Retina (tissue), 1 donor: ENCODE measurements at regions not wholly inside any gene's neighbourhood (a gene's known extent, or its start where the extent isn't known, plus 50 kb on each side); places are given as distances from the start of the nearest gene placed in this dataset.
A peak's percentile ranks its signal among the peaks of the same experiment; 100 is the strongest.
"Not testable (repeated sequence)": the region's sequence is repeated elsewhere in the genome, so short reads cannot be mapped to it uniquely, and the experiment has no call there.

ENCODE experiments used
- DNase-seq: peaks from one replicate; pipeline ENCODE4 v3.0.0-alpha.2; 2016

DNA sequence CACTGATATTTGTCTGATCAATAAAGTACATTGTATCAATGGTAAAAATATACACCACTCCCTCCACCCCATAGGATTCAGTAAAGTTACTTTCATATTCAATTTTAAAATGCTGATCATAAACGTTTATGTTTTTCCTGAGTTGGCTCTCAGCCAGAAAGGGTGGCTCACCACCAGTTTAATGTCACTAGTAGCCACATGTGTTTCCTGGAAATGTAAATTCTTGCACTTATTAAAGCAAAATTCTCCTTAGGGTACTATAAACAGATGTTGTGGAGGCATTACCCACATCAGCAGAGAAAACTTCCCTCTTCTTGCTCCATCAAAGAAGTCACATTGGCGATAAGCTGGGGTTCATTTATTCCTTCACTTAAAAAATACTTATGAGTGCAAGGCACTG, 210.3 kb downstream of the SREK1 start:
- no peak for DNase-seq

GRCh38 chr5:66356011-66356565, 212.0 kb downstream of the SREK1 start:
- no peak for DNase-seq

DNA sequence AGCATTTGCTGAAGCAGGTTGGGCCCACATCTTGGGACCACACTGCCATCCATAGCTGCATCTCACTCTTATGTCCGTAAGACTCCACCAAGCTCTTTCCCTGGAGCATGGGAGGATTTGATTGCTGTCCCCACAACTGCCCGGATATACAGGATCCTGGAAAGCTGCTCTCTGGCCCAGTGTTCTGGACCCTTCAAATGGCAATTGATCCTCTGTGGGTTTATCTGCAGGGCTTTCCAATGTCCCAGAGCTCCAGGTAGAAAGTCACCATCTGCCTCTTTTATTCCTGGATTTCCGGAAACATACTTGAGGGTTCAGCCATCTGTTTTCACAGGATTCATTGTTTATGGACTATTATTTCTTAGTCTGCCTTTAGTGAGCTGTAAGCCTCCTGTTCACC, 214.6 kb downstream of the SREK1 start:
- no peak for DNase-seq

GRCh38 chr5:66361070-66361469, 217.0 kb downstream of the SREK1 start:
- no peak for DNase-seq

DNA sequence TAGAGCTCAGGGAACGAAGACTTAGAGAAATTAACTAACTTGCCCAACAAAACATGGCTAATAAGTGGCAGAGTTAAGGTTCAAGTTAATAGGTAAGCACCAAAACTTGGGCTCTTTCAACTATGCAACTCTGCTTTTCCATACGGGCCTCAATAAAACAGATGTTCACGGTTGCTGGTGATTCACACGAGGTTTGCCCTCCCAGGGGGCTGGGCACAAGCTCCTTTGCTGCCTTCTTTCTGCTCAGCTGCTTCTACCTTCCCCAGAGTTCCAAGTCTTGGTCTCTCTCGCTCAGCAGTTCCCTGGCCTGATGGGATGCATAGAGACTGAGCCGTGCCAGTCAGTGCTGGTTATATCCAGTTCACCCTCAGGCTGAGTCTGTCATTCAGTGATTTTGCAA, 217.9 kb downstream of the SREK1 start:
- DNase-seq: no peak

- DNase-seq: no peak
Observed at GRCh38 chr5:66362687-66363086, 218.6 kb downstream of the SREK1 start.

GRCh38 chr5:66363097-66363496, 219.0 kb downstream of the SREK1 start:
- DNase-seq: no peak

GRCh38 chr5:66364186-66364585, 220.1 kb downstream of the SREK1 start:
- DNase-seq: no peak

DNA sequence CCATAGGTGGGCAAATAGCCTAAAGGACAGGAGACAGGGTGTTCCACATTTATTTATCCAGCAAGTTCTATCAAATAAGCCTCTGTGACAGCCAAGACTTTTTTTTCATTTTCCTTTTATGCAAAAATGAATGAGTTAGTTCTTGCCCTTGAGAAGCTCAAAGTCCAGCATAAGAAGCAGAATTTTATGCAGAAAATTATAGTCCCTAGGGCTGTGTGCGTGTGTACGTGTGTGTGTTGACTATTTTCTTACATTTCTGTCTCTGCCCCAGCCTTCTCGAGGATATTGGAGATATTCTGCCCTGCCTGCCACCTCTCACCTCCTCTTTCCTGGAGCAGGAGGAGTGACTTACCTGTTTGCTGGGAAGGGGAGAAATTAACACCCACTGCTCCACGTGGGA, 221.9 kb downstream of the SREK1 start:
- no peak for DNase-seq

- DNase-seq: no peak
Observed at GRCh38 chr5:66367814-66368541, 223.9 kb downstream of the SREK1 start.

DNA sequence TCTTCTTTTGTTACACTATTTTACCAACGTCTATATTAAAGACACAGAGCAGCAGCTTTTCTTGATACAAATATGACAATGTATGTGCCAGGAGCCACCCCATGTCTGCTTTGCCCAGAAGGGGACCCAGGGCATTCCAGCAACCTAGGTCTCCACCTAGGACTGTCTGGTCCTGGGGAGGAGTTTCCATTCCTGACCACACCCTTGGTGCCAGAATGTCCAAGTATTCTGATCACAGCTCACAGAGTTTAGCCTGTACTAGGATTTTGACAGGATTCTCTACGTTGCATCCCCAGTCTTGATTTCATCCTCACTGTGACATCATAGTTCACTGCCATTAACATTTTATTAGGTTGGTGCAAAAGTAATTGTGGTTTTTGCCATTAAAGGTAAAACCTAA, 224.7 kb downstream of the SREK1 start:
- DNase-seq: no peak

- DNase-seq: no peak
Observed at GRCh38 chr5:66377747-66378146, 218.4 kb upstream of the MAST4 start.

DNA sequence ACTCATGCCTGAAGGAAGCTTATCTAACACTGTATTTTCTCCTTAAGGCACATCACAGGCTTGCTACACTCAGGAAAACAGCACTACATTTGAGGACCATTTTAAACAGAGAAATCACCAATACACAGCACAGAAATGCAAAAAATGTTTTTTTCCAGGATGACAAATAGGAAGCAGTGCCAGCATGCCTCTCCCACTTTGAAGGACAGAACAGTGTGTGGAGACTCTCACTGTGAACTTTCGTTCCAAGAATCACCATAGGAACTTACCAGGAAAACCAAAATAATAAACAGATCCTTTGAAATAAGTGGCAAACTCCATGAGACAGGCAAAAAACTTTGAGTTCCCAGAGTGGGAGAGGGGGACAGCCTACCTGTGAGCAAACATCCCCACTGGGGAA, 217.8 kb upstream of the MAST4 start:
- no peak for DNase-seq

DNA sequence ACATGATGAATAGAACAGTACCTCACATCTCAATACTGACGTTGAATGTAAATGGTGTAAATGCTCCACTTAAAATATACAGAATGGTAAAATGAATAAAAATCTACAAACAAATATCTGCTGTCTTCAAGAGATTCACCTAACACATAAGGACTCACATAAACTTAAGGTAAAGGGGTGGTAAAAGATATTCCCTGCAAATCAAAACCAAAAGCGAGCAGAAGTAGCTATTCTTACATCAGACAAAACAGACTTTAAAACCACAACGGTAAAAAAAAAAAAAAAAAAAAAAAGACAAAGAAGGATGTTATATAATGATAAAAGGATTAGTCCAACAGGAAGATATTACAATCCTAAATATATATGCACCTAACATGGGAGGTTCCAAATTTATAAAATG, 214.0 kb upstream of the MAST4 start:
- no peak for DNase-seq

DNA sequence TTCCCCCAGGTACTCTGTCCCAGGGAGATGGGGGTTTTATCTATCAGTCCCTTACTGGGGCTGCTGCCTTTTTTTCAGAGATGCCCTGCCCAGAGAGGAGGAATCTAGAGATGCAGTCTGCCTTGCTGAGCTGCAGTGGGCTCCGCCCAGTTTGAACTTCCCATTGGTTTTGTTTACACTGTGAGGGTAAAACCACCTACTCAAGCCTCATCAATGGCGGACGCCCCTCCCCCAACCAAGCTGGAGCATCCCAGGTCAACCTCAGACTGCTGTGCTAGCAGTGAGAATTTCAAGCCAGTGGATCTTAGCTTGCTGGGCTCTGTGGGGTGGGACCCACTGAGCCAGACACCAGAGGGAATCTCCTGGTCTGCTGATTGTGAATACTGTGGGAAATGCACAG, 191.0 kb upstream of the MAST4 start:
- DNase-seq: not testable (repeated sequence)

DNA sequence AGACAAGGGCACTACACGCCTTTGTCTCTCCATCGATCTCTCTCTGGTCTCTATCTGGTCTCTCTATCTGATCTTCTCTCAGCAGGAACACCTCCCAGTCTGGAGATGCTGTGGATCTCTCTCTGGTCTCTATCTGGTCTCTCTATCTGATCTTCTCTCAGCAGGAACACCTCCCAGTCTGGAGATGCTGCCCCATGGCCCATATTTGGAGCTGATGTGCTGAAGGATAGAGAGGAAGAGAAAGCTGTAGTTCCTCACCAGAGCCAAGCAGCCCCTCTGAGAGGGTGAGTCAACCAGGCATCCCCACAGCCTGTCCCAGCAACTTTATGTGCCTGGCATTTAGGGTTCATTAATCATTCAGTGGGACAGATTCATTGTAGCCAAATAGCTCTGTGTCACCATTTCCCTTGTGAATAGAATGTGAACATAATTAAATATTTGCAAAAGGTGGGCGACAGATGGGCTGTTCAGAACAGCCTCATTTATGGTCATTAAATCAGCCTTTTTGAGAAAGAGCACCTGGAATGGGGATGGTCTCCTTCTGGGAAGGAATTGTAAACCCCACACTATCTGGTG, 189.3 kb upstream of the MAST4 start:
- no peak for DNase-seq

- no peak for DNase-seq
Observed at GRCh38 chr5:66407765-66408164, 188.4 kb upstream of the MAST4 start.

DNA sequence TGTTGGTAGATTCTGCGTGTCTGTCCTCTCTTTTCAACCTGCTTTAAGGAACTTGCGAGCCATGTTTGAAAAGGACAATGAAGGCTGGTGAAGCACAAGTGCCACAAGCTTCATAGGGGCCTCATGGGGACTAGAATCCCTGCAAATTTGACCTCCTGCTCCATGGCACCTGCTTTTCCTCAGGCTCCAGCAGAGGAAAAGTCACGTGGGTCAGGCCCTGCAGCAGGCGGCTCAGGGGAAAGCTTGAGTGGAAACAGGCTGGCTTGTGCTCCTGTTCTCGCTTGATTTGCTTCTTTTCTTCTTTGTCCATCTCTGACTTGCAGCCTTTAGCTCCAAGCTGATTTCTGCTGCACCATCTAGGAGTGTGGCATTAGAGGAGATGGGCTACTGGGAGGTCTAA, 187.6 kb upstream of the MAST4 start:
- peak; percentile 59 for DNase-seq

DNA sequence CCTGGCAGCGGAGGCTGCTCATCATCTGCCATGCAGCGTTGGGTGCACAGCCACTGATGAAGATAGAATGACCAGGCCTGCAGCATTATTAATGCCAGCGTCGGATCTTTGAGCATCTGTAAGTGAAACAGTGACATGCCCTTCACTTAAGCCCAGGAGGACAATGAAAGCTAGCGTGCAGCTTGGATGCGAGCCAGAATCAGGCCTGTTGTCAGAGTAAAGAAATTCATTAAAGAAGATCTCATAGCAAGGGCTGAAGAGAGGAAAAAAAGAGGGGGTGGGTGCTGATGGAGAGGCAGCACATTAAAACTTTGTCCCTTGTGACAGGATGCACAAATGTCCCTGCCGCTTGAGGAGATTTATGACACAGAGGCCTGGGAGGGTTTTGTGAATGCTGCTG, 186.1 kb upstream of the MAST4 start:
- DNase-seq: peak; percentile 58

DNA sequence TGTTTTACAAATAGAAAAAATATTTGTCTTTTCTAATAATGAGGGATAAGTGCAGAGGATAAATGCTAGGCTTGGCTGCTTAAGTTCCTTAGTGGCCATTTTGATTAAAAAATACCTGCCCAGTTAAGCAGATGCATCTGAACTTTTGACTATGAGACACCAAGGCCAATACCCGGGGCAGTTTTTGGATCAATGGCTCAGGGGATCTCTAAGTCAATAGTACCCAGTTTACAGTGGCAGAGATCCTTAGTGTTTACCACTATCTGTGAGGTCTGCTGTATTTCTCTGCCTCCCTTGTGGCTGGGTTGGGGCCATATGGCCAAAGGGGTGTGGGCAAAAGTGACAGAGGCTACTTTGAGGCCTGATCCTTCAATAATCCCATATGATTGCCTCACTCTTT, 184.5 kb upstream of the MAST4 start:
- no peak for DNase-seq

DNA sequence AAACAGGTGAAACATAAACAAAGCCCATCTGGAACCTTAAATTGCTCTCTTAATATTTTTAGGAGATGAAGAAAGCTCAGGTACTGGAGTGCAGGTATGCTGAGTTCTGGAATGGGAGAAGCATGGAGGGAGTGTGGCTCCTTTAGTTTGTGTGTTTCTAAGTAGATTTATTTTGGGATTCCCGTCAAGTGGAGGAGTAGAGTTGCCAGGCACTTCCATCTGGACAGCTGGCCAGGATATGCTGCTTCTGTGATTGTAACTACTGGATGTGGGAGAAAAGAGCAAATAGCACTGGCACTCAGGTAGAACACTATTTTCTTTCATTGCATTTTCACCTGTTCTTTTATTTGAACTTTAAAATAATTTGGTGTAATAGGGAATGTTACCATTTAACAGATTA, 182.3 kb upstream of the MAST4 start:
- DNase-seq: no peak

GRCh38 chr5:66415208-66415607, 181.0 kb upstream of the MAST4 start:
- DNase-seq: no peak

DNA sequence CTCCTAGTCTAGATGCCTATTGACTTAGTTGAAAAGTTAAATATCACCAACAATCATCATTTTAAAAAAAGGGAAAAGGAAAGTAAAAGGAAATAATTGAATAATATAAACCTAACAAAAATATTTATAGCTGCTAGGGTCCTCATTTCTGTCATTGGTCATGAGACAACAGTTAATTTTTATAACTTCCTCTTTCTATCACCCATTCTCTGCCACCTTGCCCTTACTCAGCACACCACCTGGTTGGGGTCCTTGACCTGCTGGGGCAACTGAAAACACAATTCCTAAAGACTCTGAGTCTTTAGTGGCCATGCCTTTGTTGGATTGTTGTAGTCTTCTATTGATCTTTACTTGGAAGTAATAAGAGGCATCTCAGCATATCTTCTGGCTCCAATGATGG, 179.5 kb upstream of the MAST4 start:
- no peak for DNase-seq

DNA sequence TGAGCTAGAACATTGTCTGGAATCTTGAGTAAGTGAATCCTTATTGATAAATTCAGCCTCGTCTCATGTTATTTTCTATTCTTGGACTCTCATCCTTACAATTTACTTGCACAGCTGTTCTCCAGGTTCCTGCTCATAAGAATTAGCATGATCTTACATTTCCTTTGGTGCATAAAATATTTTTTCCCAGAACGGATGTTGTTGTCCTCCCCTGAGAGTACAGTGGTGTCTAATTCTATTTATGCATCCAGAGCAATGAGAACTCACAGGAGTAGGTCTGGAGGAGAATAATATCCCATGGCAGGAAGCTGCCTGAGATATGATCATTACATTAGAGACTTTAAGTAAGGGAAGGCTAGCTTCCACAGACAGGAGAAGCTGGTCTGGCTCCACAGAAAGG, 178.4 kb upstream of the MAST4 start:
- no peak for DNase-seq

DNA sequence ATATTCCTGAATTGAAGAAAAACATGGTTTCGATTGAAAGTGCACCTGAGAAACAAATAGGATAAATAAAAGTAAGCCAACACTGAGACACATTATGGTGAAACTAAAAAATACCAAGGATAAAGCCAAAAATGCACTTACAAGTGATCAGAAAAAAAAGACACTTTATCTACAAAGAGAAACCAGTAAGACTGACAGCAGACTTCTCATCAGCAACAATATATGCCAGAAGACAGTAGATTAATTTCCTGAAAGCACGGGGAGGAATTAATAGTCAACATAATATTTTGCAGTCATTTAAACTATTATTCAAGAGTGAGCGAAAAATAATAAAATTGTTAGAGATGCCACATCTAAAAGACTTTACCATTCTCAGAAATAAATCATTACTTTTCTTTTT, 172.7 kb upstream of the MAST4 start:
- no peak for DNase-seq
